ENCODE measurements at regions not wholly inside any gene's neighbourhood (a gene's known extent, or its start where the extent isn't known, plus 50 kb on each side); places are given as distances from the start of the nearest gene placed in this dataset.

- no peak overlapping the region for H3K9ac ChIP-seq
Measured at GRCh38 chr6:103617642-103618041, 1242.1 kb downstream of the HACE1 start.

GRCh38 chr6:103587722-103588121, 1272.0 kb downstream of the HACE1 start:
- H3K79me2 ChIP-seq (ENCODE audit: insufficient read depth, low read depth) = no peaks in the 10 kb centered on the region
- H3K27ac ChIP-seq = no peak overlapping the region
- no peak overlapping the region for H3K9ac ChIP-seq
- no peaks in the 10 kb centered on the region for H3K27me3 ChIP-seq (ENCODE audit: insufficient read depth, low read depth)
- H3K4me3 ChIP-seq (IDR thresholded peaks at IDR 0.05; ENCODE audit: insufficient read depth, low read depth, low read length) = no peak overlapping the region
- TF ChIP-seq CTCF (conservative IDR thresholded peaks at IDR 0.05; ENCODE audit: low read depth, low read length) = no peak
- H3K4me1 ChIP-seq (ENCODE audit: low read depth, poor library complexity, severe bottlenecking) = no peaks in the 10 kb centered on the region
- H2AFZ ChIP-seq (ENCODE audit: low read depth) = no peak overlapping the region
- no peaks in the 10 kb centered on the region for H3K36me3 ChIP-seq (ENCODE audit: insufficient read depth)
- no peak overlapping the region for H3K4me2 ChIP-seq
- H4K20me1 ChIP-seq (ENCODE audit: insufficient read depth) = no peaks in the 10 kb centered on the region

More at GRCh38 chr6:103617642-103618041, 1242.1 kb downstream of the HACE1 start:
- Histone ChIP-seq H3K4me3 (IDR thresholded peaks at IDR 0.05; ENCODE audit: insufficient read depth, low read depth, low read length) (no peak overlapping the region), H3K4me1 (ENCODE audit: low read depth, poor library complexity, severe bottlenecking) (no peaks in the 10 kb centered on the region), H3K36me3 (ENCODE audit: insufficient read depth) (no peaks in the 10 kb centered on the region), H3K27me3 (ENCODE audit: insufficient read depth, low read depth) (no peaks in the 10 kb centered on the region), H3K79me2 (ENCODE audit: insufficient read depth, low read depth) (no peaks in the 10 kb centered on the region), H3K27ac (no peak overlapping the region), H2AFZ (ENCODE audit: low read depth) (no peak overlapping the region), H3K4me2 (no peak overlapping the region), H4K20me1 (ENCODE audit: insufficient read depth) (no peaks in the 10 kb centered on the region)
- TF ChIP-seq CTCF (conservative IDR thresholded peaks at IDR 0.05; ENCODE audit: low read depth, low read length) = no peak

- no peaks in the 10 kb centered on the region for H3K4me1 ChIP-seq (ENCODE audit: low read depth, poor library complexity, severe bottlenecking)
- no peaks in the 10 kb centered on the region for H3K79me2 ChIP-seq (ENCODE audit: insufficient read depth, low read depth)
- H2AFZ ChIP-seq (ENCODE audit: low read depth) = no peak overlapping the region
- H3K27me3 ChIP-seq (ENCODE audit: insufficient read depth, low read depth) = no peaks in the 10 kb centered on the region
- no peak overlapping the region for H3K4me3 ChIP-seq (IDR thresholded peaks at IDR 0.05; ENCODE audit: insufficient read depth, low read depth, low read length)
- no peak overlapping the region for H3K4me2 ChIP-seq
- TF ChIP-seq CTCF (conservative IDR thresholded peaks at IDR 0.05; ENCODE audit: low read depth, low read length) = no peak
- H4K20me1 ChIP-seq (ENCODE audit: insufficient read depth) = no peaks in the 10 kb centered on the region
- no peaks in the 10 kb centered on the region for H3K36me3 ChIP-seq (ENCODE audit: insufficient read depth)
- no peak overlapping the region for H3K27ac ChIP-seq
- H3K9ac ChIP-seq = no peak overlapping the region
Measured at GRCh38 chr6:103578115-103578514, 1281.6 kb downstream of the HACE1 start.

- TF ChIP-seq CTCF (conservative IDR thresholded peaks at IDR 0.05; ENCODE audit: low read depth, low read length) = no peak
- H4K20me1 ChIP-seq (ENCODE audit: insufficient read depth) = no peaks in the 10 kb centered on the region
- no peak overlapping the region for H3K27ac ChIP-seq
- no peak overlapping the region for H3K9ac ChIP-seq
- no peaks in the 10 kb centered on the region for H3K79me2 ChIP-seq (ENCODE audit: insufficient read depth, low read depth)
- H3K36me3 ChIP-seq (ENCODE audit: insufficient read depth) = no peaks in the 10 kb centered on the region
- no peak overlapping the region for H2AFZ ChIP-seq (ENCODE audit: low read depth)
- no peak overlapping the region for H3K4me3 ChIP-seq (IDR thresholded peaks at IDR 0.05; ENCODE audit: insufficient read depth, low read depth, low read length)
- H3K4me1 ChIP-seq (ENCODE audit: low read depth, poor library complexity, severe bottlenecking) = no peaks in the 10 kb centered on the region
- no peak overlapping the region for H3K4me2 ChIP-seq
- no peaks in the 10 kb centered on the region for H3K27me3 ChIP-seq (ENCODE audit: insufficient read depth, low read depth)
Measured at GRCh38 chr6:103570431-103570830, 1289.3 kb downstream of the HACE1 start.
